ENCODE measurements at regions not wholly inside any gene's neighbourhood (a gene's known extent, or its start where the extent isn't known, plus 50 kb on each side); places are given as distances from the start of the nearest gene placed in this dataset.

DNA sequence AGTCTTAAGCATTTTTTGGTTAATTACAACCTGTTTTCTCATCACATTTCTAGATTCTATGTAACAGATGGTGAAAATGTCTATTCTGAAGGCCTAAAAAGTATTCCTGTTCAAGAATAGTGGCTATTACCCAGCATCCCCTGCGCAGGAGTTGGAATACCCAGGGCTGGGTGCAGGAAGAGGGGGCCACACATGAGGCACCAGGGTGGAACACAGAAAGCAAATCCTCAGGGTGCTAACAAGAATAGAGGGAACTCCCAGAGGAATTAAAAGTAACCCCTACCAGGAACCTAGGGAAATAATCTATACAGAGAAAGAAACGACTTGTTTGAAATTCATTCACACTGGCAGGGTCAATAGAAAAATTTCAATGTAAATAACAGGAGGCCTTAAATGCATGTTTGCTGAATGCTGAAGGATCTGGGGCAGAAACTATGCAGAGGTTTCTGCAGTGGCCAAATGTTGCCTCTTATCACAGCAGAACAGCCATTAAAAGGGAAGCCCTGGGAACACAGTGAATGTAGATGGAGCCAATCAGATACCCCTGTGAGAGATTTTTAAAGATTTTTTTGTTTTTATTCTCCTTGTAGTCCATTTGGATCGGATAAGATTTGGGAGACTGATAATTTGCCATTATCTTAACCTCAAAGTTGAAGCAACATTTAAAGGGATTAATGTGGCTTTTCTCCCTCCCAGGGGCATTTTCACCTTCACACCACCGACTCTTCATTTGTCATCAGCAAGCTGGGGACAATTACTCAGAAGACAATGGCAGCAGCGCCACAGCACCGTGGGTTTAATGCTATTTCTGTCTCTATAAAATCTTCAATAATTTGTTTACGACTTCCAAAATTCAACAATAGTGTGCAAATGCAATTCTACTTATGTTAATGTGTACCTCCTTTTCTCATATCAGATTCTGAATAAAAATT is 196.0 kb upstream of the PSMD7 start:
- TF ChIP-seq CTCF (conservative IDR thresholded peaks at IDR 0.05; ENCODE audit: low read length): no peak
- TF ChIP-seq EZH2phosphoT487 (IDR thresholded peaks at IDR 0.05; ENCODE audit: borderline replicate concordance, low read depth, low read length): no peak

Measured in OCI-LY7 (cell line).